MCF 10A (cell line): ENCODE measurements at regions not wholly inside any gene's neighbourhood (a gene's known extent, or its start where the extent isn't known, plus 50 kb on each side); places are given as distances from the start of the nearest gene placed in this dataset.
A peak's percentile ranks its signal among the peaks of the same experiment; 100 is the strongest.

Experiments used
- BruUV-seq: library from RNA; stranded (reverse); fragments of 400-500 nt; replicated peaks from 2 replicates; lab custom pipeline; 2021; lab: Mats Ljungman, UMichigan
- CTCF ChIA-PET: fragments of 300-600 bp; sonication (Branson Sonifier 250); formaldehyde crosslinking; extraction: SDS; loops from one replicate; lab custom pipeline; 2021; ENCODE audit warnings: antibody characterized with exemption, inconsistent platforms; lab: Yijun Ruan, JAX
- POLR2A ChIA-PET: fragments of 300-600, 350-650 bp; sonication (Branson Sonifier 250); formaldehyde crosslinking; extraction: SDS; loops from one replicate; lab custom pipeline; 2020; ENCODE audit warnings: antibody characterized with exemption, inconsistent platforms; lab: Yijun Ruan, JAX
- DNase-seq: peaks from one replicate; pipeline ENCODE4 v3.0.0-alpha.2; 2018; ENCODE audit not compliant: unreplicated experiment
- H3K27ac Mint-ChIP-seq: one replicate; pipeline ENCODE4 v1.8.0; 2022; ENCODE audit warnings: mild to moderate bottlenecking, low read depth, mixed read lengths; ENCODE audit not compliant: unreplicated experiment
- H3K27me3 Mint-ChIP-seq: one replicate; pipeline ENCODE4 v1.8.0; 2022; ENCODE audit warnings: mixed read lengths; ENCODE audit not compliant: insufficient read depth, unreplicated experiment
- H3K36me3 Mint-ChIP-seq: one replicate; pipeline ENCODE4 v1.8.0; 2022; ENCODE audit warnings: mild to moderate bottlenecking, moderate library complexity, mixed read lengths; ENCODE audit not compliant: insufficient read depth, unreplicated experiment
- H3K4me1 Mint-ChIP-seq: one replicate; pipeline ENCODE4 v1.8.0; 2022; ENCODE audit warnings: mixed read lengths; ENCODE audit not compliant: insufficient read depth, unreplicated experiment
- H3K4me3 Mint-ChIP-seq: one replicate; pipeline ENCODE4 v1.8.0; 2022; ENCODE audit warnings: mild to moderate bottlenecking, moderate library complexity, mixed read lengths; ENCODE audit not compliant: unreplicated experiment
- H3K9me3 Mint-ChIP-seq: one replicate; pipeline ENCODE4 v1.8.0; 2022; ENCODE audit warnings: mixed read lengths; ENCODE audit not compliant: unreplicated experiment
- intact Hi-C: fragments of 100-400 bp; cut with micrococcal nuclease; formaldehyde crosslinking; loops from 2 replicates; pipeline ENCODE4 v1.14.1; 2022
- TF ChIP-seq, protein P1 (sequence below): fragments of 200-600 bp; IDR thresholded peaks from one replicate; pipeline ENCODE4 v1.8.0; 2022; ENCODE audit warnings: antibody characterized with exemption, mild to moderate bottlenecking; ENCODE audit not compliant: unreplicated experiment

DNA sequence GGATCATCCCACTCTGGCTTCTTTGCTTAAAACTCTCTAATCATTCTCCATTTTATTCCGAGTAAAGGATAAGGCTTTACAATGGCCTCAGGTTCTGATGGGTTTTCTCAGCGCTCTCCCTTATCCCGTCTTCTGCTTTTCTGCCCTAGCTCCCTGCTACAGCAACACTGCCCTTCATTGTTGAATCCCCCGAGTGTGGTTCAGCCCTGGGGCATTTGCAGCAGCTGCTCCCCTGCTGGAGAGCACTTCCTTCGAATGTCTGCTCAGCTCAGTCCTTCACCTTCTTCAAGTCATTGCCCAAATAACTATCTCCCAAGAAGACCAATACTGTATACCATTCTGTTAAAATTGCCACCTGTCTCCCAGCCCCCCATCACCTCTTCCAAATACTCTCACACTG is 111.8 kb downstream of the TBXT start:
- intact Hi-C loops, result no loop called here
- no peak overlapping the region for H3K27ac Mint-ChIP-seq
- no peaks in the 10 kb centered on the region for H3K27me3 Mint-ChIP-seq
- TF ChIP-seq, protein P1, sequence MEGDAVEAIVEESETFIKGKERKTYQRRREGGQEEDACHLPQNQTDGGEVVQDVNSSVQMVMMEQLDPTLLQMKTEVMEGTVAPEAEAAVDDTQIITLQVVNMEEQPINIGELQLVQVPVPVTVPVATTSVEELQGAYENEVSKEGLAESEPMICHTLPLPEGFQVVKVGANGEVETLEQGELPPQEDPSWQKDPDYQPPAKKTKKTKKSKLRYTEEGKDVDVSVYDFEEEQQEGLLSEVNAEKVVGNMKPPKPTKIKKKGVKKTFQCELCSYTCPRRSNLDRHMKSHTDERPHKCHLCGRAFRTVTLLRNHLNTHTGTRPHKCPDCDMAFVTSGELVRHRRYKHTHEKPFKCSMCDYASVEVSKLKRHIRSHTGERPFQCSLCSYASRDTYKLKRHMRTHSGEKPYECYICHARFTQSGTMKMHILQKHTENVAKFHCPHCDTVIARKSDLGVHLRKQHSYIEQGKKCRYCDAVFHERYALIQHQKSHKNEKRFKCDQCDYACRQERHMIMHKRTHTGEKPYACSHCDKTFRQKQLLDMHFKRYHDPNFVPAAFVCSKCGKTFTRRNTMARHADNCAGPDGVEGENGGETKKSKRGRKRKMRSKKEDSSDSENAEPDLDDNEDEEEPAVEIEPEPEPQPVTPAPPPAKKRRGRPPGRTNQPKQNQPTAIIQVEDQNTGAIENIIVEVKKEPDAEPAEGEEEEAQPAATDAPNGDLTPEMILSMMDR, result no peak
- no peaks in the 10 kb centered on the region for H3K36me3 Mint-ChIP-seq
- no TSS peak for BruUV-seq
- ChIA-PET POLR2A (no interaction called here), CTCF (no interaction called here)
- H3K4me3 Mint-ChIP-seq, result no peak overlapping the region
- no peaks in the 10 kb centered on the region for H3K4me1 Mint-ChIP-seq
- DNase-seq, result no peak
- H3K9me3 Mint-ChIP-seq, result peaks cover 27% of the 10 kb centered on the region

DNA sequence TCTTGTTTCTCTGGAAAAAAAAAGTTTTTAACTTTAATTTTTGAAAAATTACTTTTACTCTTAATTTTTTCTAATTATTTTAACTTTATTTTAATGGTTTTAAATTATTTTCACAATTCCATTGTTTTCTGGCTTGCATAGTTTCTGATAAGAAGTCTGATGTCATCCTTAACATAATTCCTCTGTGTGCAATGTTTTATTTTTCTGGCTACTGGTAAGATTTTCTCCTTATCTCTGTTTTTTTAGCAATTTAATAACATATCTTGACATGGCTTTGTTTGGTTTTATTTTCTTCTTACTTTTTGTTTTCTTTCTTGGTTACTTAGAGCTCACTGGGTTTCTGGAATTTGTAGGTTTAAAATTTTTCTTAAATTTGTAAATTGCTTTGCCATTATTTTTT is 114.8 kb downstream of the TBXT start:
- BruUV-seq, result no TSS peak
- H3K36me3 Mint-ChIP-seq, result no peaks in the 10 kb centered on the region
- H3K4me1 Mint-ChIP-seq, result no peaks in the 10 kb centered on the region

DNA sequence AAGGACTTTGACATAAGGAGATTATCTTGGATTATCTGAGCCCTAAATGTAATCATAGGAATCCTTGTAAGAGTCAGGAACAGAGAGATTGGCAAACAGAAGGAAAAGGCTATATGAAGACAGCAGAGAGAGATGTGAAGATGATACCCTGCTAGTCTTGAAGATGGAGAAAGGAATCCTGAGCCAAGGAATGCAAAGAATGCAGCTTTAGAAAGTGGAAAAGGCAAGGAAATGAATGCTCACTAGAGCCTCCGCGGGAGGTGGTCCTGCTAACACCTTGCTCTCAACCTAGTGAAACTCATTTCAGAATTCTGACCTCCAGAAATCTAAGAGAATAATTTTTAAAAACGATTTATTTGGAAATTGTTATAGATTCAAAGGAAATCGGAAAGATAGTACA is 117.1 kb downstream of the TBXT start:
- BruUV-seq, result no TSS peak
- Mint-ChIP-seq H3K4me3 (no peak overlapping the region), H3K9me3 (peaks cover 27% of the 10 kb centered on the region), H3K36me3 (no peaks in the 10 kb centered on the region), H3K4me1 (peaks cover 18% of the 10 kb centered on the region), H3K27me3 (no peaks in the 10 kb centered on the region), H3K27ac (no peak overlapping the region)
- no peak for DNase-seq
- CTCF ChIA-PET, result no interaction called here
- TF ChIP-seq, protein P1, result no peak
- POLR2A ChIA-PET, result no interaction called here
- intact Hi-C loops, result no loop called here

More for the DNA sequence above, 114.8 kb downstream of the TBXT start:
- TF ChIP-seq, protein P1, result no peak
- H3K9me3 Mint-ChIP-seq, result peaks cover 27% of the 10 kb centered on the region
- no peak overlapping the region for H3K4me3 Mint-ChIP-seq
- DNase-seq, result no peak
- intact Hi-C loops, result no loop called here
- ChIA-PET CTCF (interaction anchor here (0.9 kb wide), 1 partner anchor 162 kb away, joined by 3 read pairs; no protein-coding TSS in a partner anchor), POLR2A (interaction anchor here (1.2 kb wide), 1 partner anchor 332 kb away, joined by 3 read pairs; no protein-coding TSS in a partner anchor)
- H3K27ac Mint-ChIP-seq, result no peak overlapping the region
- no peaks in the 10 kb centered on the region for H3K27me3 Mint-ChIP-seq

DNA sequence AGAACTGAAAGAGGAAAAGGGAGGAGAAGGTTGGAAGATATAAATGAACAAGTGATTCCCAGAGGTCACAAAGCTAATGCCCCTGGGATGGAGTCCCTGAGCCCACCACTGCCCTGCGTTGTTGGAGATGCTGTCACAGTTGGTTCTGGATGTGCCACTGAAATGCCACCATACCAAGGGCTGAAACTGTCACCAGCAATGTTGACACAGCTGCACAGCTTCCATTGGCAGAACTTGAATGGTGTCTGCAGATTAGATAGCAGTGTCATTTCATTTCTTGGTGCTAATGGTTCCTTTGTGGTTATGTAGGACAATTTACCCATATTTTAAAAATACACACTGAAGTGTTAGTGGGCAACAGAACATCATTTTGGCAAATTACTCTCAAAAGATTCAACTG is 120.7 kb downstream of the TBXT start:
- no peaks in the 10 kb centered on the region for H3K36me3 Mint-ChIP-seq
- BruUV-seq, result no TSS peak
- intact Hi-C loops, result no loop called here

More for the DNA sequence above, 120.7 kb downstream of the TBXT start:
- no peak overlapping the region for H3K4me3 Mint-ChIP-seq
- ChIA-PET POLR2A (interaction anchor here (0.7 kb wide), 1 partner anchor 29 kb away, joined by 4 read pairs; no protein-coding TSS in a partner anchor), CTCF (interaction anchor here (0.6 to 1.3 kb wide), 3 partner anchors 33 to 149 kb away, joined by 3 to 6 read pairs (median 3); no protein-coding TSS in a partner anchor)
- H3K27ac Mint-ChIP-seq, result peak overlapping the region; percentile 52
- no peak for DNase-seq
- peaks cover 13% of the 10 kb centered on the region for H3K9me3 Mint-ChIP-seq
- no peaks in the 10 kb centered on the region for H3K27me3 Mint-ChIP-seq
- peaks cover 29% of the 10 kb centered on the region for H3K4me1 Mint-ChIP-seq
- TF ChIP-seq, protein P1, result no peak
